Activated T-cell treated with anti-CD3 and anti-CD28 coated beads for 4 hours (primary cell): ENCODE measurements at regions not wholly inside any gene's neighbourhood (a gene's known extent, or its start where the extent isn't known, plus 50 kb on each side); places are given as distances from the start of the nearest gene placed in this dataset.
"Not testable (repeated sequence)": the region's sequence is repeated elsewhere in the genome, so short reads cannot be mapped to it uniquely, and the experiment has no call there.

Experiments used
- DNase-seq: peaks from one replicate; pipeline ENCODE4 v3.0.0-alpha.2; 2020

- no peak for DNase-seq
Observed at GRCh38 chr19:28463493-28464053, 749.4 kb downstream of the UQCRFS1 start.

GRCh38 chr19:28457620-28458019, 755.3 kb downstream of the UQCRFS1 start:
- no peak for DNase-seq

GRCh38 chr19:28456708-28457320, 756.1 kb downstream of the UQCRFS1 start:
- no peak for DNase-seq

- no peak for DNase-seq
Observed at GRCh38 chr19:28456252-28456651, 756.7 kb downstream of the UQCRFS1 start.

- DNase-seq = no peak
Observed at GRCh38 chr19:28454083-28454482, 758.9 kb downstream of the UQCRFS1 start.

GRCh38 chr19:28453420-28453819, 759.5 kb downstream of the UQCRFS1 start:
- no peak for DNase-seq

- no peak for DNase-seq
Observed at GRCh38 chr19:28449803-28450202, 763.1 kb downstream of the UQCRFS1 start.

- DNase-seq = no peak
Observed at GRCh38 chr19:28446511-28446910, 766.4 kb downstream of the UQCRFS1 start.

GRCh38 chr19:28445826-28446225, 767.1 kb downstream of the UQCRFS1 start:
- no peak for DNase-seq

GRCh38 chr19:28444362-28444761, 768.6 kb downstream of the UQCRFS1 start:
- no peak for DNase-seq

- no peak for DNase-seq
Observed at GRCh38 chr19:28443361-28443760, 769.6 kb downstream of the UQCRFS1 start.

GRCh38 chr19:28437390-28438346, 775.3 kb downstream of the UQCRFS1 start:
- DNase-seq = no peak

GRCh38 chr19:28436320-28436719, 776.6 kb downstream of the UQCRFS1 start:
- no peak for DNase-seq

- DNase-seq = no peak
Observed at GRCh38 chr19:28435551-28436271, 777.2 kb downstream of the UQCRFS1 start.

GRCh38 chr19:28434794-28435193, 778.2 kb downstream of the UQCRFS1 start:
- not testable (repeated sequence) for DNase-seq

- not testable (repeated sequence) for DNase-seq
Observed at GRCh38 chr19:28434365-28434764, 778.6 kb downstream of the UQCRFS1 start.

- not testable (repeated sequence) for DNase-seq
Observed at GRCh38 chr19:28433166-28433565, 779.8 kb downstream of the UQCRFS1 start.

- DNase-seq = no peak
Observed at GRCh38 chr19:28430214-28430613, 782.7 kb downstream of the UQCRFS1 start.

GRCh38 chr19:28429356-28429755, 783.6 kb downstream of the UQCRFS1 start:
- DNase-seq = no peak

- DNase-seq = no peak
Observed at GRCh38 chr19:28428663-28429348, 784.1 kb downstream of the UQCRFS1 start.

- no peak for DNase-seq
Observed at GRCh38 chr19:28427376-28428083, 785.4 kb downstream of the UQCRFS1 start.

- DNase-seq = no peak
Observed at GRCh38 chr19:28426730-28427225, 786.2 kb downstream of the UQCRFS1 start.
